GM10248 (cell line): ENCODE measurements at regions not wholly inside any gene's neighbourhood (a gene's known extent, or its start where the extent isn't known, plus 50 kb on each side); places are given as distances from the start of the nearest gene placed in this dataset.

ENCODE experiments used
- CTCF ChIA-PET: fragments of 300-600 bp; sonication (Branson Sonifier 250); formaldehyde crosslinking; extraction: SDS; loops from one replicate; lab custom pipeline; 2021; ENCODE audit warnings: antibody characterized with exemption; lab: Yijun Ruan, JAX
- POLR2A ChIA-PET: fragments of 350-650 bp; sonication (Branson Sonifier 250); formaldehyde crosslinking; extraction: SDS; loops from one replicate; lab custom pipeline; 2020; ENCODE audit warnings: antibody characterized with exemption; lab: Yijun Ruan, JAX
- DNase-seq: peaks from one replicate; pipeline ENCODE4 v3.0.0; 2012; ENCODE audit errors: extremely low spot score
- TF ChIP-seq, protein P1 (sequence below): IDR thresholded peaks from 2 replicates; pipeline ENCODE4 v1.5.1; 2012; ENCODE audit warnings: mild to moderate bottlenecking, low read depth; ENCODE audit errors: extremely low read depth, missing control alignments, control extremely low read depth

DNA sequence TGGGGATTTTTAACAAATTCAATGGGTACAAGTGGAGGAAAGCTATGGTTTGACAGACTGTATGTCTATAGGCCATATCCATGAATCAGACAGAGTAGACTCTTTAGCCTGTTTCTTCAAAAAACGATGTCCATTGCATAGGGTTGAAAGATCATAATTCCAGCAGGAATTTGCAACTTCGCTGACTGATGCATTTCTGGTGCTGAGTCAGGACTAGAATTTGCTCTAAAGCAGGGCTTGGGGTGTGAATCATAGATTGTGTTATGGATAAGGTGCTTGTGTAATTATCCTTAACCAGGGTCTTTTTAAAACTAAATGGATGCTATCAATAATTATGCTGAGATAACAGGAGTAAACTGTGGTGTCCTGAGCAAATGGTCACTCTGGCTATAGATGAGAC is 200.4 kb upstream of the TBC1D5 start:
- POLR2A ChIA-PET = no interaction called here
- CTCF ChIA-PET = no interaction called here

GRCh38 chr3:17941766-17942165 is 199.3 kb upstream of the TBC1D5 start:
- DNase-seq = no peak
- CTCF ChIA-PET = no interaction called here
- TF ChIP-seq, protein P1, sequence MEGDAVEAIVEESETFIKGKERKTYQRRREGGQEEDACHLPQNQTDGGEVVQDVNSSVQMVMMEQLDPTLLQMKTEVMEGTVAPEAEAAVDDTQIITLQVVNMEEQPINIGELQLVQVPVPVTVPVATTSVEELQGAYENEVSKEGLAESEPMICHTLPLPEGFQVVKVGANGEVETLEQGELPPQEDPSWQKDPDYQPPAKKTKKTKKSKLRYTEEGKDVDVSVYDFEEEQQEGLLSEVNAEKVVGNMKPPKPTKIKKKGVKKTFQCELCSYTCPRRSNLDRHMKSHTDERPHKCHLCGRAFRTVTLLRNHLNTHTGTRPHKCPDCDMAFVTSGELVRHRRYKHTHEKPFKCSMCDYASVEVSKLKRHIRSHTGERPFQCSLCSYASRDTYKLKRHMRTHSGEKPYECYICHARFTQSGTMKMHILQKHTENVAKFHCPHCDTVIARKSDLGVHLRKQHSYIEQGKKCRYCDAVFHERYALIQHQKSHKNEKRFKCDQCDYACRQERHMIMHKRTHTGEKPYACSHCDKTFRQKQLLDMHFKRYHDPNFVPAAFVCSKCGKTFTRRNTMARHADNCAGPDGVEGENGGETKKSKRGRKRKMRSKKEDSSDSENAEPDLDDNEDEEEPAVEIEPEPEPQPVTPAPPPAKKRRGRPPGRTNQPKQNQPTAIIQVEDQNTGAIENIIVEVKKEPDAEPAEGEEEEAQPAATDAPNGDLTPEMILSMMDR = no peak
- POLR2A ChIA-PET = no interaction called here

More for the DNA sequence above, 200.4 kb upstream of the TBC1D5 start:
- TF ChIP-seq, protein P1 = no peak
- DNase-seq = no peak

DNA sequence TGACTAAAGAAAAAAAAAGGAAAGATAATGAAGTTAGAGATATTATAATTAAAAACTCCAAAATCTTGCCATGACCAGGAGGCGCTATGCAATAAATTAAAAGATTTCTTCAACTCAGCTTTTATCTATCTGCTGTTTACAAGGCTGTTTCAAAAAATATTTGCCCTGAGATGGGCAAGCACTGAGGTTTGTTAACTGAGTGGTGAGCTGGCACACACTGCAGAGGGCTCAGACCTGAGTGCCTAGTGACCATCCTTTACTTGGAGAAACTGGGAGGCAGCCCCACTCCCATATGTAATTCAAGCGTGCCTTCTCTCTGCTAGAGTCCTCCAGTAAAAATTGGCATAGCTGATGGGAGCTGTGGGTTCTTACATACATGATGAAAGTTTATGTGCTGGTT is 198.7 kb upstream of the TBC1D5 start:
- ChIA-PET POLR2A (no interaction called here), CTCF (interaction anchor here (1.3 to 1.7 kb wide), 2 partner anchors 8 to 47 kb away, joined by 3 to 5 read pairs; no protein-coding TSS in a partner anchor)
- no peak for DNase-seq
- TF ChIP-seq, protein P1 = no peak

DNA sequence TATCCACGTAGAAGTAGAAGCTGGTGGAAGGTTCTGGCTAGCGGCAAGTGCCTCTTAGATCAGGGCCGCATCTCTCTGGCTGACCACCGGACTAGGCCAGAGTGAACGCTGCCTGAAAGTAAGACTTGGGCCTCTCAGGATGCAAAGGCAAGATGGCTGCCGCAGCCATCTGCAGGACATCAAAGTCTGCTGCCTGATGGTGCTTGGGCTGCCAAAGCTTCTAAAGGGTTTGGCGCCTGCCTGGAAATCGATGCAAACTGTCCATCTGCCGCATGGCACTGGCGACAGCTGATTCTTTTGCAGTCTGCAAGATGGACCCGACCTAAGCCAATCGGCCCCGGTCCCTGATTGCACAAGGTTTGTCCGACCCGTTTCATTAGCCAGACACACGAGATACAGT is 196.7 kb upstream of the TBC1D5 start:
- TF ChIP-seq, protein P1 = no peak
- ChIA-PET POLR2A (interaction anchor here (0.6 kb wide), 1 partner anchor 102 kb away, joined by 3 read pairs; no protein-coding TSS in a partner anchor), CTCF (interaction anchor here (1.7 kb wide), 1 partner anchor 10 kb away, joined by 5 read pairs; no protein-coding TSS in a partner anchor)
- no peak for DNase-seq

GRCh38 chr3:17938313-17938712 is 195.9 kb upstream of the TBC1D5 start:
- no peak for DNase-seq
- TF ChIP-seq, protein P1 = no peak
- ChIA-PET POLR2A (no interaction called here), CTCF (interaction anchor here (1.2 kb wide), 1 partner anchor 71 kb away, joined by 3 read pairs; no protein-coding TSS in a partner anchor)

- TF ChIP-seq, protein P1 = no peak
- CTCF ChIA-PET = interaction anchor here (0.9 kb wide), 1 partner anchor 10 kb away, joined by 3 read pairs; no protein-coding TSS in a partner anchor
- no peak for DNase-seq
- POLR2A ChIA-PET = no interaction called here
Observed at GRCh38 chr3:17936736-17937480, 194.5 kb upstream of the TBC1D5 start.
